Epithelial cell of proximal tubule (primary cell): ENCODE measurements at regions not wholly inside any gene's neighbourhood (a gene's known extent, or its start where the extent isn't known, plus 50 kb on each side); places are given as distances from the start of the nearest gene placed in this dataset.
A peak's percentile ranks its signal among the peaks of the same experiment; 100 is the strongest.

Source experiments
- DNase-seq: peaks from one replicate; pipeline ENCODE4 v3.0.0-alpha.2; 2011; ENCODE audit warnings: low read depth
- H3K4me3 ChIP-seq: 2 replicates; pipeline ENCODE4 v1.5.1; 2011; ENCODE audit warnings: low read depth, mild to moderate bottlenecking, low read length
- TF ChIP-seq, protein P1 (sequence below): conservative IDR thresholded peaks from 2 replicates; pipeline ENCODE4 v1.5.1; 2012; ENCODE audit warnings: low read depth, mild to moderate bottlenecking, low read length

DNA sequence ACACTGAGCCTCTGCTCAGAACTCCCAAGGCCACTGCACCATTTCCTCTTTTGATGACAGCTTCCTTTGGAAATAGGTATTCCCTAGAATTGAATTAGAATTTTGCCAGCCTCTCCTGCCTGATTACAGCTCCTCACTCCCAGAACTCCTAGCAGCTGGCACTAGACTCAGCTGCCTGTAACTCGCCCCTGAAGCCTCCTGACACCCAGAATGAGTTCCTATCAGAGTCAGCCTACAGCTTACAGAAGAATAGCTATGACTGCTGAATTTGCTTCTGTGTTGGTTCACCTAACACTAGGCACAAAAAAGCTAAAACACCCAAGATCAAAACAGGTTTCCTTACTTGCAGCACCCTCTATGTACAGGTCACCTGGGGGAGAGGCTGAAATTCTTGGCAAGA, 108.2 kb upstream of the PTPRM start:
- DNase-seq, result no peak
- H3K4me3 ChIP-seq, result no peak overlapping the region
- TF ChIP-seq, protein P1, sequence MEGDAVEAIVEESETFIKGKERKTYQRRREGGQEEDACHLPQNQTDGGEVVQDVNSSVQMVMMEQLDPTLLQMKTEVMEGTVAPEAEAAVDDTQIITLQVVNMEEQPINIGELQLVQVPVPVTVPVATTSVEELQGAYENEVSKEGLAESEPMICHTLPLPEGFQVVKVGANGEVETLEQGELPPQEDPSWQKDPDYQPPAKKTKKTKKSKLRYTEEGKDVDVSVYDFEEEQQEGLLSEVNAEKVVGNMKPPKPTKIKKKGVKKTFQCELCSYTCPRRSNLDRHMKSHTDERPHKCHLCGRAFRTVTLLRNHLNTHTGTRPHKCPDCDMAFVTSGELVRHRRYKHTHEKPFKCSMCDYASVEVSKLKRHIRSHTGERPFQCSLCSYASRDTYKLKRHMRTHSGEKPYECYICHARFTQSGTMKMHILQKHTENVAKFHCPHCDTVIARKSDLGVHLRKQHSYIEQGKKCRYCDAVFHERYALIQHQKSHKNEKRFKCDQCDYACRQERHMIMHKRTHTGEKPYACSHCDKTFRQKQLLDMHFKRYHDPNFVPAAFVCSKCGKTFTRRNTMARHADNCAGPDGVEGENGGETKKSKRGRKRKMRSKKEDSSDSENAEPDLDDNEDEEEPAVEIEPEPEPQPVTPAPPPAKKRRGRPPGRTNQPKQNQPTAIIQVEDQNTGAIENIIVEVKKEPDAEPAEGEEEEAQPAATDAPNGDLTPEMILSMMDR, result no peak

DNA sequence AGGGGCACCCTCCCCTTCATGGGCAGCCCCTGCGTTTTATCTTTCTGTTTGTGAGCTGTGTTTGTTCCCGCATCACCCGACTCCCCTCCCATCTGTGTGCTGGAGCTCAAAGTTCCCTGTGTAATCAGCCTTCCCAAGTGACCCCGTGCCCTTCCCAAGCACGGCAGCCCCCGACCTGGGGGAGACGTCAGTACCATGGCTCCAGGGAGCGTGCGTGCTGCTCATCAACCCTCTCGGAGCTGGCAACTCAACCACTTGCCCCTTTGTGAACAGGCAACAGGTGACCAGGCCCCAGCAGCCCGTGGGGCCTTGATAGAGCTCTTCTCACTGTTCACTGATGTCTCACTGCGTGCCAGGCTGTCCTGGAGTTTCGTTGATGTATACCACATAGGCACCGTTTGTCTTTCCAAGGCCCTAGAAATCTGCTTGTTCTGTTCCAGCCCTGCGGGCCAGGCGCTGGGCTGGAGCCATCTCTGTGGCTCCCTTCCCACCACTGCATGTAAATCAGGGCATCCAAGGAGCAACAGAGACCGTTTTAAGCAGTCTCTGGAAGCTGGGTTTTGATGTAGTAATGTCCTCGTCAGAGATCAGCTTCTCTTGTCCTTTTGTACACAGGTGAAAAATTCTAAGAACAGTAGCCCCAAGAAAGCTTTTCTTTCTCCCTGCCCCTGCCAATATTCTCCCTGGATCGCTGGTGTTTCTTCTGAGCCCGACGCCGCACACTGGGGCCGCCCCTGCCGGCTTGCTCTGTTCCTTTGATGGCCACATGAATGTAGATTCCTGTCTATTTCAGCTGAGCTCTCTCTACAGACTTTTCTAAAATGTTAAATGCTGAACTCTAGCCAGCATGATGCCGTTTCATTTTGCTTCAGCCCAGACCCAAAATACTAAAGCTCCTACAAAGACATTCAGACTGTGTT, 107.0 kb upstream of the PTPRM start:
- no peak for DNase-seq
- TF ChIP-seq, protein P1, result no peak
- H3K4me3 ChIP-seq, result no peak overlapping the region

DNA sequence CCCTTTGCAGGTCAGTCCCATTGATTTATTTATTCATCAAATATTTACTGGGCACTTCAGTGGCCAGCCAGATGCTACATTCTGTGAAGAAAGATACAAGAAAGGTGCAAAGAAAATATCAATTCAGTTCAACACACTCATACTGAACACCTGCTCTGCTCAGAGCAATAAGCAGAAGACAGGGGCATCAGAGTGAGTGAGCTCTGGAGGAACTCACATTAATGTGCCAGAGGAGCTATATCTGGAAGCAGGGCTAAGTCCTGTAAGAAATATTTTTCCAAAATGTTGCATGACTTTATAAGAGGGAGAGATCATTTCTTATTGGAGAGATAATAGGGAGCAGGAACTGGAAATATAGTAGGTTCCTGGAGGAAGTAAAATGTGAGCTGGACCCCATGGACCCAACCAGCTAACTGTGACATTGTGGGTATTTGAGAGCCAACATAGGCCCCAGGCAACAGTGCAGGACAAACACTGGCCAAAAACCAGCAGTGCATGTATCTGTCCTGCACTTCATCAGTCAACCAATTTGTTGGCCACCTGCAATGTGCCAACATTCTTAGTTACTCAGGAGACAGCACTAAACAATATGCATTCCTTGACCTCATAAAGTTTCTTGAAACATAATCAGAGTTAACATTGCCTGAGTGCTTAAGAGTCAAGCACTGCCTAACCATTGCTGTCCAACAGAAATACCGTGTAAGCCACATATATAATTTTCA, 102.7 kb upstream of the PTPRM start:
- H3K4me3 ChIP-seq, result no peak overlapping the region
- DNase-seq, result peak; percentile 31

DNA sequence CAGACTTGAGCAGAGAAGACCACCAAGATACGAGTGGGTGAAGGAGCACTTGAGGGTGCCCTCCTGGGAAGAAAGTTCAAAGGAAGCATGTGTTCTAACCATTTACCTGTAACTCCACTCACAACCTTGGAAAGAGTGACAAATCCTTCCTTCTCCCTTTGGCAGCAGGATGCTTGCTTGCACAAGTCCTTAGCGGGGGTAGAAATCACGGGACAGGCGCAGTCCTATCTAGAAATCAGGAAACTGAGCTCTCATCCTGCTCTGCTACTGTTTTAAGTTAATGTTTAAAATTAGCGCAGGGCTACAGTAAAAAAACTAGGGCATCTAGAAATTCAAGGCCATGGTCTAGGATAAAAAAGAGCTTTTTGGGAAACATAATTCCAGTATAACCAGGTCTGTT, 100.9 kb upstream of the PTPRM start:
- no peak overlapping the region for H3K4me3 ChIP-seq
- TF ChIP-seq, protein P1, result no peak
- DNase-seq, result no peak

More for the DNA sequence above, 102.7 kb upstream of the PTPRM start:
- TF ChIP-seq, protein P1, result no peak

DNA sequence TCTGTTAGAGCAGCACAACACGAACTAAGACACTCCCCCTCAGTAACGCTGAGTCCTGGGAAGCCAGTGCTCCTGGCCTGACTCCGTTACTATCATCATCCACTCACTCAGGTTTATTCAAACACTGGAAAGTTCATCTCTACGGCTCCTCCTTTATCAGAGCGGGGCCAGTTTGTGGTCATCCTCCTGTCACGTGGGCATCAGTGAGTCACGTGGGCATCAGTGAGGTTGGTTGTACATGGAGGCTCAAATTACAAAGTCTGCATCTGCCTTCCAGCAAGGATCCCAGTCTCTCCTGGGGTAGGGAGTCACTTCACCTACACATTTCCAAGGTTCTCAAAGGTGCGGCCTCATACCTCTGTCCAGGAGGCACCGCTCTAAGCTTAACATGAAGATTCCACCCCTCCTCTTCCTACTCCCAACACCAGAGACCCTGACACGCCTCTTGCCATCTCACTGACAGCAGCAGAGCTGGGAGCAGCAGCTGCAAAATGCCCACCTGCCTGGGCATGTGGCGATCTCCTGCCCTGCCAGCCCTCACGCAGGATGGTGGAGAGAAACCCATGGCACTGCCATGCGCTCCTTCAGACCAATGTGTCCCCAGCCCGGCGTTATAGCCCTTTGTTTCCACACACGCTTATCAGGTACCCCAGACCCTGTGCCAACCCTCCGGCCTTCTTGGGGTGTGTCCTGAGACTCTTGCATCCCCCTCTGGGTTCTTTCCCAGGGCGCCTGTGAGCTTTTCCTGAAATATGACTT, 99.2 kb upstream of the PTPRM start:
- H3K4me3 ChIP-seq, result no peak overlapping the region
- TF ChIP-seq, protein P1, result no peak
- no peak for DNase-seq

DNA sequence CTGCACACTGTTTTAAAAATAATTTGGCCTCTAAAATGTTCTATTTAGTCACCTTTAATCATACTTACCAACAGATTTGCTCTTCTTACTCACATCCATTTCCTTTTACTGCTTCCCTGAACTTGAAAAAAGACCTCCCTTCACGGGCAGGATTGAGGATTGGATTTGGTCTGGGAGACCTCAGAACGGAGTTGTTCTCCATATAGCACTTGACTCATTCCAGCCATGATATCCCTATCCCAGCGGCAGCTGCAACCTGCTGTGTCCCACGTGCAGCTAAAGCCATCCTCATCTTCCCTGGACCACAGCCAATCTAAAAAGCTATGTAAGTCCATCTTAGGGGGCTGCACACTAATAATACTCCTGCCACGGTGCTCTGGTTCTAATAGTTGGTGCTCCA, 97.0 kb upstream of the PTPRM start:
- no peak for DNase-seq
- TF ChIP-seq, protein P1, result no peak
- H3K4me3 ChIP-seq, result no peak overlapping the region
